GM19239 (cell line): ENCODE measurements at regions not wholly inside any gene's neighbourhood (a gene's known extent, or its start where the extent isn't known, plus 50 kb on each side); places are given as distances from the start of the nearest gene placed in this dataset.
"Not testable (repeated sequence)": the region's sequence is repeated elsewhere in the genome, so short reads cannot be mapped to it uniquely, and the experiment has no call there.

Source experiments
- DNase-seq: peaks from one replicate; pipeline ENCODE4 v3.0.0; 2011; ENCODE audit warnings: low spot score; ENCODE audit not compliant: insufficient read length
- FAIRE-seq: peaks from 2 replicates; lab custom pipeline; 2011; peaks lifted over from hg19 to GRCh38; lab: Jason Lieb, UNC

- no peak for FAIRE-seq
- no peak for DNase-seq
Observed at GRCh38 chr22:49662681-49663080, 165.0 kb downstream of the BRD1 start.

GRCh38 chr22:49660794-49661781, 166.6 kb downstream of the BRD1 start:
- FAIRE-seq: no peak
- DNase-seq: no peak

- DNase-seq (no peak), FAIRE-seq (no peak)
Observed at GRCh38 chr22:49660321-49660720, 167.4 kb downstream of the BRD1 start.

GRCh38 chr22:49659924-49660315, 167.8 kb downstream of the BRD1 start:
- no peak for FAIRE-seq
- DNase-seq: no peak

GRCh38 chr22:49659281-49659923, 168.3 kb downstream of the BRD1 start:
- no peak for FAIRE-seq
- no peak for DNase-seq

- no peak for DNase-seq
Observed at GRCh38 chr22:49658902-49659280, 168.8 kb downstream of the BRD1 start.

GRCh38 chr22:49657974-49658590, 169.6 kb downstream of the BRD1 start:
- FAIRE-seq (no peak), DNase-seq (no peak)

More at GRCh38 chr22:49658902-49659280, 168.8 kb downstream of the BRD1 start:
- no peak for FAIRE-seq

GRCh38 chr22:49657275-49657973, 170.2 kb downstream of the BRD1 start:
- FAIRE-seq: peak; percentile 42
- DNase-seq: peak; percentile 75

GRCh38 chr22:49656883-49657274, 170.8 kb downstream of the BRD1 start:
- DNase-seq: not testable (repeated sequence)
- peak; percentile 98 for FAIRE-seq

- no peak for FAIRE-seq
- no peak for DNase-seq
Observed at GRCh38 chr22:49656291-49656851, 171.3 kb downstream of the BRD1 start.

- DNase-seq: no peak
- no peak for FAIRE-seq
Observed at GRCh38 chr22:49655168-49655812, 172.4 kb downstream of the BRD1 start.

GRCh38 chr22:49650336-49651241, 177.1 kb downstream of the BRD1 start:
- FAIRE-seq: no peak
- no peak for DNase-seq

- no peak for FAIRE-seq
Observed at GRCh38 chr22:49649166-49650068, 178.3 kb downstream of the BRD1 start.

GRCh38 chr22:49648053-49648452, 179.6 kb downstream of the BRD1 start:
- DNase-seq: no peak
- no peak for FAIRE-seq

More at GRCh38 chr22:49649166-49650068, 178.3 kb downstream of the BRD1 start:
- no peak for DNase-seq

GRCh38 chr22:49647627-49648026, 180.0 kb downstream of the BRD1 start:
- no peak for DNase-seq
- FAIRE-seq: no peak

GRCh38 chr22:49646876-49647275, 180.8 kb downstream of the BRD1 start:
- no peak for DNase-seq
- FAIRE-seq: no peak

- DNase-seq (no peak), FAIRE-seq (no peak)
Observed at GRCh38 chr22:49645791-49646550, 181.7 kb downstream of the BRD1 start.
